ENCODE measurements at regions not wholly inside any gene's neighbourhood (a gene's known extent, or its start where the extent isn't known, plus 50 kb on each side); places are given as distances from the start of the nearest gene placed in this dataset.

DNA sequence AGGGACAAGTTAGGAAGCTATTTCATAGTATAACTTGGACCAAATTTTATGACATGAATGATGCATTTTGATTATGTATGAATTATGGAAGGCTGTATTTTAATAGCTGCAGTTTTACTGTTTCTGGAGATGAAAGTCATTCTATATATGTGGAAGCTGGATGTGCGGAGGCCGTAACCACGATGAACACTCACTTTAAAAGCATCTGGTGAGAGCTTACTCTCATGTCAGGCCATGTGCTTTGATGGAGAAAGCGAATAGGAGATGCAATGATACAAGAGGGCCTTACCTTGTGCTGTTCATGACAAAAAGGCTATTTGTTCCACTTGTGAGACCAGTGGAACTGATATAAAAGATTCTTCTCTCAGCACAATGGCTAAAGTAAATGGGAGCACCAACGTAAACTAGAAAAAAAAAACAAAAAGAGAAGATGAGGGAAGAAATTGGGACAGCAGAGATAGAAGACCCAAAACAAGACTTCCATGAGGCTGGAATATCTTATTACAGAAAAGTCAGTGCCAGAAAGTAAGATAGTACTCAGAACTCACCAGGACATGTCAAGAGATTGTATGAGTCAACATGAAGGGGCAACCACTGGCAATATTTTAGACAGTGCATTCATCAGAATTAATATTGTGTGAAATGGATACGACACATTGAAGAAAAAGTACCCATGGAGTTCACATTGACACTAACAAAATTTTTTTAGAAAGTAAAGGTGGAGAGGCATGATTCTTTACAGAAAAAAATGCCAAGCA, 63.3 kb upstream of the GAB1 start:
- H3K9ac ChIP-seq (ENCODE audit: low read depth in 1 of 3, low read length in 3 of 3) = no peak overlapping the region
- no peaks in the 10 kb centered on the region for H3K27me3 ChIP-seq (ENCODE audit: control insufficient read depth in 3 of 3, insufficient read depth in 3 of 3, low read length in 3 of 3)
- no peak overlapping the region for H3K27ac ChIP-seq (ENCODE audit: low read depth, low read length)
- no peaks in the 10 kb centered on the region for H3K9me3 ChIP-seq (ENCODE audit: control insufficient read depth in 3 of 3, low read length in 3 of 3)
- H3K4me3 ChIP-seq (ENCODE audit: low read length in 3 of 3) = no peak overlapping the region
- H3K36me3 ChIP-seq (ENCODE audit: control insufficient read depth in 3 of 3, insufficient read depth in 3 of 3, low read length in 3 of 3) = no peaks in the 10 kb centered on the region
- no peaks in the 10 kb centered on the region for H3K4me1 ChIP-seq (ENCODE audit: control insufficient read depth in 3 of 3, insufficient read depth in 3 of 3, low read length in 3 of 3)

- Histone ChIP-seq H3K4me3 (ENCODE audit: low read length in 3 of 3) (no peak overlapping the region), H3K27ac (ENCODE audit: low read depth, low read length) (no peak overlapping the region), H3K4me1 (ENCODE audit: control insufficient read depth in 3 of 3, insufficient read depth in 3 of 3, low read length in 3 of 3) (peaks cover 3 to 7% (median 3%) of the 10 kb centered on the region in 3 donors), H3K36me3 (ENCODE audit: control insufficient read depth in 3 of 3, insufficient read depth in 3 of 3, low read length in 3 of 3) (no peaks in the 10 kb centered on the region), H3K9ac (ENCODE audit: low read depth in 1 of 3, low read length in 3 of 3) (no peak overlapping the region), H3K9me3 (ENCODE audit: control insufficient read depth in 3 of 3, low read length in 3 of 3) (no peaks in the 10 kb centered on the region), H3K27me3 (ENCODE audit: control insufficient read depth in 3 of 3, insufficient read depth in 3 of 3, low read length in 3 of 3) (no peaks in the 10 kb centered on the region)
Measured at GRCh38 chr4:143280861-143281260, 55.8 kb upstream of the GAB1 start.

- Histone ChIP-seq H3K9ac (ENCODE audit: low read depth in 1 of 3, low read length in 3 of 3) (no peak overlapping the region), H3K36me3 (ENCODE audit: control insufficient read depth in 3 of 3, insufficient read depth in 3 of 3, low read length in 3 of 3) (no peaks in the 10 kb centered on the region), H3K27me3 (ENCODE audit: control insufficient read depth in 3 of 3, insufficient read depth in 3 of 3, low read length in 3 of 3) (no peaks in the 10 kb centered on the region), H3K9me3 (ENCODE audit: control insufficient read depth in 3 of 3, low read length in 3 of 3) (no peaks in the 10 kb centered on the region), H3K4me3 (ENCODE audit: low read length in 3 of 3) (no peak overlapping the region), H3K27ac (ENCODE audit: low read depth, low read length) (peak overlapping the region; percentile 43), H3K4me1 (ENCODE audit: control insufficient read depth in 3 of 3, insufficient read depth in 3 of 3, low read length in 3 of 3) (peaks cover 6 to 14% (median 7%) of the 10 kb centered on the region in 3 donors)
Measured at GRCh38 chr4:143281507-143282190, 55.0 kb upstream of the GAB1 start.

DNA sequence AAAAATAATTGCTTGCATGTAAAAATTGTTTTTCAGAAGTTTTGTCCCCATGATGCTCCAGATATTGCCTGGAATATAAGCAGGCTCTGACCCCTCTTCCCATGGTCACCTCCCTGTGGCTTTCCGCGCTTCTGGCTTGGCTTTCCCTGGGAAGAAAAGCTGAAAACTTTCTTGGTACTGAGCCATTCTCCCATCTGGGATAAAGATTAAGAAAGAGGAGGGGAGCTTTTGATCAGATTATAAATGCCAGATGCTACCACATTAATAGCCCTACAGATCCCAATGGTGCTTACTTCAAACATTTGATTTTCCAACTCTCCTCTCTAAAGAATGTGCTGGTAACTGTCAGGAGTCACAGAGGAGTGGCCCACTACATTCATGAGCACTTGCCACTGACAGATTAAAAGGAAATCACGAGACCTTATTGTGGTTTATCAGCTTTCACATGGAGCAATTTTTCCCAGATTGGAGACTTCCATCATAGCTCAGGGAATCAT, 54.4 kb upstream of the GAB1 start:
- Histone ChIP-seq H3K27ac (ENCODE audit: low read depth, low read length) (peak overlapping the region; percentile 43), H3K36me3 (ENCODE audit: control insufficient read depth in 3 of 3, insufficient read depth in 3 of 3, low read length in 3 of 3) (no peaks in the 10 kb centered on the region), H3K9me3 (ENCODE audit: control insufficient read depth in 3 of 3, low read length in 3 of 3) (no peaks in the 10 kb centered on the region), H3K27me3 (ENCODE audit: control insufficient read depth in 3 of 3, insufficient read depth in 3 of 3, low read length in 3 of 3) (no peaks in the 10 kb centered on the region), H3K9ac (ENCODE audit: low read depth in 1 of 3, low read length in 3 of 3) (no peak overlapping the region), H3K4me3 (ENCODE audit: low read length in 3 of 3) (no peak overlapping the region), H3K4me1 (ENCODE audit: control insufficient read depth in 3 of 3, insufficient read depth in 3 of 3, low read length in 3 of 3) (peaks cover 6 to 20% (median 7%) of the 10 kb centered on the region in 3 donors)

GRCh38 chr4:143285696-143286437, 50.8 kb upstream of the GAB1 start:
- H3K4me1 ChIP-seq (ENCODE audit: control insufficient read depth in 3 of 3, insufficient read depth in 3 of 3, low read length in 3 of 3) = peaks cover 7 to 20% (median 9%) of the 10 kb centered on the region in 3 donors

GRCh38 chr4:143286701-143287571, 49.7 kb upstream of the GAB1 start:
- Histone ChIP-seq H3K27ac (ENCODE audit: low read depth, low read length) (peak overlapping the region; percentile 70), H3K9me3 (ENCODE audit: control insufficient read depth in 3 of 3, low read length in 3 of 3) (no peaks in the 10 kb centered on the region), H3K4me3 (ENCODE audit: low read length in 3 of 3) (no peak overlapping the region), H3K36me3 (ENCODE audit: control insufficient read depth in 3 of 3, insufficient read depth in 3 of 3, low read length in 3 of 3) (no peaks in the 10 kb centered on the region), H3K4me1 (ENCODE audit: control insufficient read depth in 3 of 3, insufficient read depth in 3 of 3, low read length in 3 of 3) (peaks cover 7 to 17% (median 9%) of the 10 kb centered on the region in 3 donors), H3K9ac (ENCODE audit: low read depth in 1 of 3, low read length in 3 of 3) (peak overlapping the region in 2 of 3 donors; percentile 3 to 9), H3K27me3 (ENCODE audit: control insufficient read depth in 3 of 3, insufficient read depth in 3 of 3, low read length in 3 of 3) (no peaks in the 10 kb centered on the region)

More at GRCh38 chr4:143285696-143286437, 50.8 kb upstream of the GAB1 start:
- Histone ChIP-seq H3K9ac (ENCODE audit: low read depth in 1 of 3, low read length in 3 of 3) (no peak overlapping the region), H3K4me3 (ENCODE audit: low read length in 3 of 3) (no peak overlapping the region), H3K27ac (ENCODE audit: low read depth, low read length) (peak overlapping the region; percentile 70), H3K36me3 (ENCODE audit: control insufficient read depth in 3 of 3, insufficient read depth in 3 of 3, low read length in 3 of 3) (no peaks in the 10 kb centered on the region), H3K27me3 (ENCODE audit: control insufficient read depth in 3 of 3, insufficient read depth in 3 of 3, low read length in 3 of 3) (no peaks in the 10 kb centered on the region), H3K9me3 (ENCODE audit: control insufficient read depth in 3 of 3, low read length in 3 of 3) (no peaks in the 10 kb centered on the region)

All from skeletal muscle tissue (tissue), 3 donors.